Esophagus (tissue), 2 donors: ENCODE measurements at regions not wholly inside any gene's neighbourhood (a gene's known extent, or its start where the extent isn't known, plus 50 kb on each side); places are given as distances from the start of the nearest gene placed in this dataset.
"Not testable (repeated sequence)": the region's sequence is repeated elsewhere in the genome, so short reads cannot be mapped to it uniquely, and the experiment has no call there.

Source experiments
- H3K27ac ChIP-seq, 2 donors: one replicate each; pipeline ENCODE4 v1.5.1; 2013; ENCODE audit warnings: low read depth in 2 of 2, mild to moderate bottlenecking in 2 of 2, inconsistent platforms in 1 of 2, low read length in 1 of 2, moderate library complexity in 1 of 2
- H3K27me3 ChIP-seq, 2 donors: one replicate each; pipeline ENCODE4 v1.6.1; 2013; ENCODE audit warnings: low read length in 2 of 2, control low read depth in 1 of 2, mild to moderate bottlenecking in 1 of 2; ENCODE audit not compliant: insufficient read depth in 2 of 2, control insufficient read depth in 1 of 2
- H3K36me3 ChIP-seq, 2 donors: one replicate each; pipeline ENCODE4 v1.6.1; 2013; ENCODE audit warnings: low read length in 1 of 2; ENCODE audit not compliant: control insufficient read depth in 2 of 2, insufficient read depth in 2 of 2
- H3K4me1 ChIP-seq, 2 donors: one replicate each; pipeline ENCODE4 v1.6.1; 2013; ENCODE audit warnings: low read length in 1 of 2; ENCODE audit not compliant: control insufficient read depth in 2 of 2, insufficient read depth in 2 of 2
- H3K4me3 ChIP-seq, 2 donors: one replicate each; pipeline ENCODE4 v1.5.1; 2013; ENCODE audit warnings: low read length in 2 of 2, mild to moderate bottlenecking in 2 of 2, low read depth in 1 of 2, moderate library complexity in 1 of 2
- H3K9me3 ChIP-seq, 2 donors: one replicate each; pipeline ENCODE4 v1.6.1; 2013; ENCODE audit warnings: mild to moderate bottlenecking in 2 of 2, low read depth in 1 of 2, low read length in 1 of 2, moderate library complexity in 1 of 2; ENCODE audit not compliant: control insufficient read depth in 2 of 2, insufficient read depth in 1 of 2
- WGBS, 2 donors: extraction: QIAGEN DNeasy Blood & Tissue Kit; methylation state at CpG; one replicate each; pipeline ENCODE4 v1.1.7; 2013; 5-methylcytosine and 5-hydroxymethylcytosine counted together
- donor health status: healthy with polysubstance abuse.
- donor health status: Bipolar disorder and iron deficiency.

DNA sequence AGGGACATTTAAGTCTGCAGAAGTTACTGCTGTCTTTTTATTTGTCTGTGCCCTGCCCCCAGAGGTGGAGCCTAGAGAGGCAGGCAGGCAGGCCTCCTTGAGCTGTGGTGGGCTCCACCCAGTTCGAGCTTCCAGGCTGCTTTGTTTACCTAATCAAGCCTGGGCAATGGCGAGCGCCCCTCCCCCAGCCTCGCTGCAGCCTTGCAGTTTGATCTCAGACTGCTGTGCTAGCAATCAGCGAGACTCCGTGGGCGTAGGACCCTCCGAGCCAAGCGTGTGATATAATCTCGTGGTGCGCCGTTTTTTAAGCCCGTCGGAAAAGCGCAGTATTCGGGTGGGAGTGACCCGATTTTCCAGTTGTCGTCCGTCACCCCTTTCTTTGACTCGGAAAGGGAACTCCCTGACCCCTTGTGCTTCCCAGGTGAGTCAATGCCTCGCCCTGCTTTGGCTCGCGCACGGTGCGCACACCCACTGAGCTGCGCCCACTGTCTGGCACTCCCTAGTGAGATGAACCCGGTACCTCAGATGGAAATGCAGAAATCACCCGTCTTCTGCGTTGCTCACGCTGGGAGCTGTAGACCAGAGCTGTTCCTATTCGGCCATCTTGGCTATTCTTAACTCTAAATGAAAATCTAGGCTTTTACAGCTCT, 244.0 kb upstream of the SPHKAP start:
- WGBS, 2 donors: 78% methylated on average over 31 of the region's 31 CpGs
- H3K36me3 ChIP-seq: not testable (repeated sequence)

DNA sequence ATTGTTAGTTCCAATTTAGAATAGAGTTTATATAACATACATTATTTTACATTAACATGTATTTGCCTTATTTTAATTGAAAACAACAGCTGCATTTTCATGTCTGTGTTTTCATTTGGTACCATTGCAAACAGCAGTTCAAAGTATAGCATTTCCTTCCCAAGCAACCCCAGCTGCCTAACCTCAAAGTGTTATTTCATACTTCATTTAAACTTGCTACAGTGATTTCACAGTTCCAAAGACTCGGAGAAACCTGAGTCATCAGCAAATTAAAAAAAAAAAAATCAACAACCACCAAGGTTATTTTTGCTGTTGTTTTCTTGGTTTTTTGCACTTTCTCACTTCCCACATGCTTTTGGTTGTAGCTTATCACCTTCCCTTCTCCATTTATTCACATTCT, 236.5 kb upstream of the SPHKAP start:
- Histone ChIP-seq H3K9me3 (no peaks in the 10 kb centered on the region), H3K27ac (no peak overlapping the region), H3K27me3 (no peaks in the 10 kb centered on the region), H3K4me1 (no peaks in the 10 kb centered on the region), H3K36me3 (no peaks in the 10 kb centered on the region), H3K4me3 (no peak overlapping the region)
- 33 to 39% methylated on average over 1 of the region's 1 CpG for WGBS, 2 donors

More for the DNA sequence above, 244.0 kb upstream of the SPHKAP start:
- H3K27ac ChIP-seq, H3K4me1 ChIP-seq, H3K27me3 ChIP-seq, H3K4me3 ChIP-seq, H3K9me3 ChIP-seq: not testable (repeated sequence)

DNA sequence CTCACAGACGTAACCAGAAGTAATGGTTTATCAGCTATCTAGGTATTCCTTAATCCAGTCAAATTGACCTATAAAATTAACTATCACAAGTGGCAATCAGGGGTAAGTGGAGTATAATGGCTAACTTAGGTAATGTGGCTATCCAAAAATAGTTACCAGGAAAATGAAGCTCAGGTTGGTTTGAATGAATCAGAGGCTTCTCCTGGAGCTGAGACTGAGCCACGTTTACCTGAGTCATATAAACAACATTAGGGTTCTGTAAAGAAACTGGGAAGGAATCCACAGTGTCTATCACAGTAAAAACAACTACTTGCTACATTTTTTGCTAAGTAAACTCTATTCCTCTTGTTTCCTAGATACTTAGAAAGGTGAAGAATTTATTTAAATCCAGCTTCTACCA, 236.0 kb upstream of the SPHKAP start:
- H3K27me3 ChIP-seq: no peaks in the 10 kb centered on the region
- H3K36me3 ChIP-seq: no peaks in the 10 kb centered on the region
- H3K9me3 ChIP-seq: no peaks in the 10 kb centered on the region
- no peak overlapping the region for H3K27ac ChIP-seq
- no peak overlapping the region for H3K4me3 ChIP-seq
- no peaks in the 10 kb centered on the region for H3K4me1 ChIP-seq
- WGBS, 2 donors: 39 to 41% methylated on average over 2 of the region's 2 CpGs

DNA sequence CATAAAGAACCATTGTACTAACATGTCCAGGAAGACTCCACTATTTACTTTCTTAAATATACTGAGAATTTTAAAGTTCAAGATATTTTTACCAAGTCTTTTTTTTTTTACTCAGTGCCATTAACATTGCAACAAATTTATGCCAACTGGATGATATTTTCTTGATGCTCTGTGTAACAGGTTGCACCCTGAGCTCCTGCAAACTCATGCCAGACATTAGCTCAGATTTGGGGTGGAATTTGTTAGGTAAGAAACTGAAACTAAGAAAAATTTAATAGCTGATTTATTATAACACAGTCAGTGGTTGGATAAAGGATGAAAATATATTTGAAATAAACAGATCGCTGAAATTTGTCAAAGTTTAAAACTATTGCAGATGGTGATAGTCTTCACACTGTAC, 228.6 kb upstream of the SPHKAP start:
- 90 to 93% methylated on average over 1 of the region's 1 CpG for WGBS, 2 donors
- Histone ChIP-seq H3K27me3 (no peaks in the 10 kb centered on the region), H3K36me3 (no peaks in the 10 kb centered on the region), H3K9me3 (no peaks in the 10 kb centered on the region), H3K4me1 (no peaks in the 10 kb centered on the region), H3K27ac (no peak overlapping the region), H3K4me3 (no peak overlapping the region)

DNA sequence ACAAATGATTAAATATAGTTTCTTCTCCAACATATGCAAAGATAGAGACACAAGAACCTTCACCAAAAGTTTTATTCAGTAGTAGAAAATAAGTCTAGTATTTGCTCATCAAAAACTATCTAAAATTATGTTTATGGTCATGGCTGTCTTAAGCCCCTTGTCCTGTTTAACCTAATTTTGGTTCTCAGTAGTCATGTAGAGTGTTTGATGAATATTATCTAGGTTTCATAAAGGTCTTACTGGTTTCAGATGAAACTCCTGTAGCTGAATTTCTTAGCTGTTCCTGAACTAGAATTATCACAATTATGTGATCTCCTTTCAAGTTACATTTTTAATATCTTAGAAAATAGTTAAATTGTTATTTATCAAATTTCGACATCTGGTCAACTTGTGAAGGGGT, 228.0 kb upstream of the SPHKAP start:
- H3K36me3 ChIP-seq: no peaks in the 10 kb centered on the region
- no peak overlapping the region for H3K4me3 ChIP-seq
- H3K27ac ChIP-seq: no peak overlapping the region
- no peaks in the 10 kb centered on the region for H3K9me3 ChIP-seq
- H3K4me1 ChIP-seq: no peaks in the 10 kb centered on the region
- 40 to 63% methylated on average over 1 of the region's 1 CpG for WGBS, 2 donors
- no peaks in the 10 kb centered on the region for H3K27me3 ChIP-seq

DNA sequence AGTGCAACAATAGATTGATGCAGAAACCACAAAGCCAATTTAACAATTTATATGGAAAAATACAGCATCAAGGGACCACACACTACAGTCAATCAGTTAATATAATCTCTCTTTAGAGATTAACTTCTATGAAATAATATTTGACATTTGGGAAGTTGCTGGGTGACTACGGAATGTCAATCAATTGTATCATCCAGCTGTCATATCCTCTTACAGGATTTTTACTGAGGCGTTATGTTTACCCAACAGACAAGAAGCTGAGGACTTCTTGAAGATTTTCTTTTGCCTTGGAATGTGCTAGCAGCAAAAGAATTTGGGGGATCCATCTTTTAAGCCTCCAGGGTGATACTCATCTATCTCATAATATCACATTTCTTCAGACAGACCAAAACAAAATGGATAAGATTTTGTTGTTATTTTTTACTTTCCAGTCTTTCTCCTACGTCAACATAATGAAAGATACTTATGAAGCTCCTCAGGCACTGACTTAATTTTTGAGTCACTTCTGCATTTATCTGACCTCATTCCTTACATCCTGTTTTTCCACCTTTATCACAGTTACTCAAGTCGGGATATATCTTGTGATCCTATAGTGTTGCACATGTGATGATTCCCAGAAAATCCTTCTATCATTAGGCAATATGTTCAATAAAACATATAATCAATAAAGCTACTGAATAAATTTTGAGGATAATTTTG, 227.2 kb upstream of the SPHKAP start:
- Histone ChIP-seq H3K36me3 (no peaks in the 10 kb centered on the region), H3K4me1 (no peaks in the 10 kb centered on the region), H3K9me3 (no peaks in the 10 kb centered on the region), H3K27me3 (no peaks in the 10 kb centered on the region), H3K27ac (no peak overlapping the region), H3K4me3 (no peak overlapping the region)
- 80 to 81% methylated on average over 4 of the region's 4 CpGs for WGBS, 2 donors

DNA sequence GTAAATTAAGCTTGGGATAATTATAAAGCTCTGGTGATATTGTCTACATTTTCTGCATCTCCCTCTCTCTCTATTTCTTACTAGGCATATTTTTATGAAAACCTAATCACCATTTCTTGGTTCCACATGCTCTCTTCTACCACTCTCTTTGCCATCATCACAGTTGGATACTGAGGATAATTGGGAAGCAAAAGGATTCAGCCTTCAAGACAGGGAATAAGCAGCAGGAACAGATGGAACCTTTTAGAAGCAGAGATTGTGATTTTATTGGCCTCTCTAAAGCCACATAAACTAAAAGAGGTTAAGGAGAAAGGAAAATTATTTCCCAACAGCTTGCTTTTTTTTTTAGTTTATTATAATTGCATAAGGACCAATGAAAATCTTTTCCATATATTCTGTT, 226.3 kb upstream of the SPHKAP start:
- no peaks in the 10 kb centered on the region for H3K4me1 ChIP-seq
- H3K27me3 ChIP-seq: no peaks in the 10 kb centered on the region
- no peaks in the 10 kb centered on the region for H3K36me3 ChIP-seq

DNA sequence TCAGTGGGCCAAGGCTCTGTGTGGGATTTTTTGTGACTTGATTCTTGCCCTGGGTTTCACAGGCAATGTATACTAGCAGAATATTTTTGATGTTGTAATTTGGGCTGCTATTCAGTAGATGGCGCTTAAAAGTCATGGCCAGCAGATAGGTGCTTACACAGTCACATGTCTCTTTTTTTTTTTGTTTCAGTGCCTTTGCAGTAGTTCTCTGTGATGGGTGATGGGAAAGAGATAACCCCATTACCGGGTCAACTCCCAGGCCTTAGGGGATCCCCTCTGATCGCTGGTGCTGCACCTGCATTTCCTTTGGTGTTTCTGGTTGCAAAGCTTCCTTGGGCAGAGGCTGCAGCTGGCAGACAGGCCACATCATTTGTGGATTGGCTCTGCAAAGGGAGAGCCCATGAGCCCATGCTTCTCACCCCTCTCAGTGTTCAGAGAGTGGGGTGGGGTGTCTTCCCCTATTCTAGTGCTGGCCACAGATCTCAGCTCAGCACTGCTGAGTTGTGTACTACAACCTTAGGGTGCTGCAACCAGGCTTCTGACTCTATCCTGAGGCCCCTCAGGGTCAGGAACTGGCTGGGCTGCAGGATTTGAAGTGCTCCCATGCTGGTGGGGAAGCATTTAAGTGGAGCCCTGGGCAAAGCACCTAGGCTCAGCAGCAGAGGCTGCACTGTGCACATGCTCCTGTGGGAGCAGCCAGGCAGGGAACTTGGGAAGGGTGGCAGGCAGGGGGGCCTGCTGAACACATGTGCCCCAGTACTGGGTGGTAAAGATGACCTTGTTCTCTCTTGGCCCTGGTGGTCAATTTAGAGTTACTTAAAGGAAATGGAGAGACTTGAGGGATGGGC, 219.8 kb upstream of the SPHKAP start:
- no peaks in the 10 kb centered on the region for H3K36me3 ChIP-seq
- no peaks in the 10 kb centered on the region for H3K4me1 ChIP-seq
- WGBS, 2 donors: 70 to 87% methylated on average over 3 of the region's 3 CpGs
- no peaks in the 10 kb centered on the region for H3K27me3 ChIP-seq
- H3K9me3 ChIP-seq: no peaks in the 10 kb centered on the region
- no peak overlapping the region for H3K4me3 ChIP-seq
- H3K27ac ChIP-seq: no peak overlapping the region

More for the DNA sequence above, 226.3 kb upstream of the SPHKAP start:
- Histone ChIP-seq H3K4me3 (no peak overlapping the region), H3K27ac (no peak overlapping the region), H3K9me3 (no peaks in the 10 kb centered on the region)

DNA sequence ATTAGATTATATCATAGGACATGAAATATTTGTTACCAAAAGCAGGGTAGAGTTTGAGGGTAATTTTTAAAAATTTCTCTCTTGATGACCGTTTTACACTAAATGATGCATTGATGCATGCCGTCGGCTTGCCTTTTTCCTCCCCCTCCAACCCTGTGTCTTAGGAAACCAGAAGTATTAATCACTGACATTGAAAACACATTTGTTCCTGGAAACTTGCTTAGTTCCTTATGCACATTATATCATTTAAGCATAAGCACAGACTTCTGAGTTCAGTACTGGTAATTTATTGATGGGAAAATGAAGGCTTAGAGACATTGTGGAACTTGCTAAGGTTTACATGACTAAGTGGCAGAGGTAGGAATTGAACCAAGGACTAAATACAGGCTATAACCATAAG, 206.3 kb upstream of the SPHKAP start:
- no peaks in the 10 kb centered on the region for H3K36me3 ChIP-seq
- WGBS, 2 donors: 74 to 78% methylated on average over 3 of the region's 3 CpGs
- no peak overlapping the region for H3K4me3 ChIP-seq
- no peaks in the 10 kb centered on the region for H3K27me3 ChIP-seq
- no peak overlapping the region for H3K27ac ChIP-seq
- H3K4me1 ChIP-seq: no peaks in the 10 kb centered on the region
- H3K9me3 ChIP-seq: peaks cover 0 to 4% of the 10 kb centered on the region in 2 donors
